HG03520 (cell line): ENCODE measurements at regions not wholly inside any gene's neighbourhood (a gene's known extent, or its start where the extent isn't known, plus 50 kb on each side); places are given as distances from the start of the nearest gene placed in this dataset.

Source experiments
- ATAC-seq: cut with Tn5 transposase; IDR thresholded peaks from one replicate; pipeline ENCODE4 v1.9.1; 2021; ENCODE audit warnings: mild to moderate bottlenecking, moderate library complexity; ENCODE audit not compliant: unreplicated experiment

DNA sequence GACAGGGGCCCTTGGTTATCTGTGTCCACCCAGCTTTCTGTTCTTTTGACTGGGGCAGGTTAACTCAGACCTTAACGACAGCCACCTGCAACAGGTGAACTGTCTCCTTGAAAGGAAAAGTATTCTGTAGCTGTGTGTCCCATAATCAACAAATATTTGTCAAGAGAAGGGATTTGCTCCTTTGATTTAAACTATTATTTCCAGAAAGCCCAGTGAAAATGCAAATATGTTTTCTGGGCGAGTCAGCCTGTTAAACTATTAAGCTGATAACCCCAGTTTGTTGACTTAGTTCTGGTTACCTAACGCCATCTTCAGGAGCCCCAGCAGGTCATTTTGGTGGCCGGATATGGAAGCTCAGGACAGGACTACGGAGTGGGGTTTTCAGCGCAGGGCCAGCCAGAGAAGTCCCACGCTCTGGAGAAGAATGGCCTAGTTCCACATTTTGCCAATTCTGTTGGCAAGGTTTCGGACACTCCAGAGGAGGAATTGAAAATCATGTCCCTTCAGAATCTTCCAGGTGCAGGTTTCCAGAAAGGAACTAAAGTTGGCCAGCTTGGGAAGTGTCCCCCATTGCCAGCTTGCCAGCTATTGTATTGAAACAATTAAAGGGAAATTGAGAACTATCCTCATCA lies 54.5 kb downstream of the ADRA2A start:
- no peak for ATAC-seq

DNA sequence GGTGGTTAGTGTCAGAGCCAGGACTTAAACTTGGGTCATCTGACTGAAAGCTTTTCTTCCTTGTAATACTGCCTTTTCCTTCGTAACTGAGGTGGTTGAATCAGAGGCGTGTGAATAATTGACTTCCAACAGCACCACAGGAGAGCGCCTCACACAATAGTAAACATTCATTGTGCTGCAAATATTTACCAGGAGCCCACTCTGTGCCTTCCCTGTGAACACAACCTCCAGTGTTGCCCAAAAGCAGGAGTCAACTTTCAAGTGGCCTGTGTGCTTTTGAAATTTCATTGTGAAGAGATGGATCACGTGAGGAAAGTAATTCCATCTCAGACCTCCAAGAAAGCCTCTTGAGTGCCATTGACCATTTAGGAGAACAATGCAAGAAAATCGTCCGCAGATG lies 60.2 kb downstream of the ADRA2A start:
- no peak for ATAC-seq

DNA sequence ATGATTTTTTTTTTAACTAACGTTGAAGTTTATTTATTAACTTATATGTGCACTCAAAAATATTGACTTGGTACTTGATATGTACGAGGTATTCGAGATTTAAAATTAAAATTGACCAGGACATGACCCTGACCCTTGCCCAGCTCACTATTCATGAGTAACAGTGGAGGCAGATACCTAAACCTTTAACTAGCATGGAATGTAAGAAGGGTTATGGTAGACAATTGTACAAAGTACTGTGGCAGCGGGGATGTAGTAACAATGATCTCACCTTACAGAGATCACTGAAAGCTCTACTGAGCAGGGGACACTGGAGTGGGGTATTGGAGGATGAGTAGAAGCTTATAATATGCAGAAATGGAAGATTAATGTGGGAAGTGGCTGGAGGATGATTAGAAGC lies 60.8 kb downstream of the ADRA2A start:
- no peak for ATAC-seq

GRCh38 chr10:111138544-111138943 lies 61.7 kb downstream of the ADRA2A start:
- no peak for ATAC-seq

DNA sequence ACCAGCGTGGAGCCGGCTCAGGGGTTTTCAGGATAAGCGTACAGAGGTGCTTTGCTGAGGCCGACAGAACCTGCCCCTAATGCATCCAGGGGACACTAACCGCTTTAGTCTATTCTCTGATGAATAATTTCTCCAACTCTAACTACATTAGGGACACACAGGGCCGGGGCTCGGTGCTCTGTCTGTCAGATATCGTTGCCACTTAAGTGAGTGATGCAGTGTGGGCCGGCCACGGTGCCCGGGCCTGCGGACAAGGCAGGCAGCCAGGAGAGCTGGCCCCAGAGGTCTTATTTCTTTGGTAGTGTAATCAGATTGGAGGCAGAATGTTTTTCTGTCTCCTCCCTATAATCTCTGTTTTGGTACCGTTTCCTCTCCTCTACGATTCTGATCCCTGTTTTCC lies 62.7 kb downstream of the ADRA2A start:
- ATAC-seq = no peak

DNA sequence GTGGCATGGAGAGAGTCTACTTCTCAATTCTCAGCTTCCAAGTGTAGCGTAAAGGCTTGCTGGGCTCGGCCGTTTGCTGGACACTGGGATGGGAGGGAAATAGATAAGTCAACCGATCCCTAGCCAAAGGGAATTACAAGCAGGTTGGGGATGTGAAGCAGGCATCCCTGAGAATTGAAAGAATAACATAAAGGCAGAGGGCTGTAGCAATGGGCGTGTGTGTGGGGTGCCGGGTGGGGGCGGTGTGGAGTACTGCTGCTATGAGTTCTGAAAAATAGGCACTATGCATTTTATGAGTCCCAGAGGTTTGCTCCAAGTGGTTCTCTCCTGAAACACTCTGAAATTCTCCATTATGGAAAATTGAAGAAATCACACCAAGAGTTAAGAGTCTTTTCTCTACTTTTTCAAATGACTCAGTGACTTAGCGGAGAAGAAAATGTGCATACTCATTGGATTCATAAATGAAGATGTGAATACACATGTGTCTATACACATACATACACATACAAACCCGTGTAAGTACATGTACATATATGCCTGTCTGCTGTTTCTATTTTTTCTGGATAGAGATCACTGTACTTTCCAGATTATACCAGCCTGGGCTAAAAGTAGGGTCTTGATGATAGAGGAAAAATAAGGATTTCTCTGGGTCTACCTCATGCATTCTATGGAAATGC lies 65.4 kb downstream of the ADRA2A start:
- no peak for ATAC-seq

- no peak for ATAC-seq
Observed at GRCh38 chr10:111146025-111146640, 69.3 kb downstream of the ADRA2A start.

DNA sequence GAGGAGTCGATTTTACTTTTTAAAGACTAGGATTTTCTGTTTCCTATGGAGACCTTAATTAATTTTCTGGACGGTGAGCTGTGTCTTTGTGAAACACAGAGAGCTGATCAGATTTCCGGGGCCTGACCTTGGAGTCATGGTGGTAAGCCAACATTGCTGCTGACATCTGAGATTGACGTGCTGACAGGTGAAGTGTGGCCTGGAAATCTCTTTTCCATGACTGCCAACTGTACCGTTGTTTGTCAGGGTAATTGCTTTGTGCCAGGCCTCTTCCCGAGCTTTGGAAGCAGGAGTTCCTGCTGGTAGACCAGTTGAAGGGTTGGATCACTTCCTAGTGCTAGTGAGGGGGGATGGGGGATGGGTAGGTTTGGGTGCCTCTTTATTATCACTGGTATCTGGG lies 71.2 kb downstream of the ADRA2A start:
- no peak for ATAC-seq

- ATAC-seq = no peak
Observed at GRCh38 chr10:111148440-111148839, 71.6 kb downstream of the ADRA2A start.

GRCh38 chr10:111150691-111151090 lies 73.9 kb downstream of the ADRA2A start:
- no peak for ATAC-seq

- no peak for ATAC-seq
Observed at GRCh38 chr10:111151595-111152307, 74.9 kb downstream of the ADRA2A start.

DNA sequence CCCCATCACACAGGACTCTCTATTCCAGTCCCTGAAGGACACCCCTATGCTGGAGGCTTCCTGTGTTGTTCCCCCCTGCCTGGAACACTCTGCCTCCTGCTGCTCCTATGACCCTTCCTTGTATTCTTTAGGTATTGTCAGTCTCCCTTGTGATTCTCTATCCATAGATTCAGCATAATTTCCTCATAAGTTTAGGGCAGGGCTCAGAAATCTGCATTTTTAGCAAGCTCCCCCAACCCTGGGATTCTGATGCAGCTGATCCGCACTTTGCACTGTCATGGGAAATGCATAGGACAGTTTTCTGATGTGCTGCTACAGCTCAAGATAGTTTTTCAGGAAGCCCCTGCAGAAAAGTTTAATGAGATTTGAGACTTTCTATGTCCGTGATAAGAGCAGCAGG lies 79.9 kb downstream of the ADRA2A start:
- ATAC-seq = no peak

DNA sequence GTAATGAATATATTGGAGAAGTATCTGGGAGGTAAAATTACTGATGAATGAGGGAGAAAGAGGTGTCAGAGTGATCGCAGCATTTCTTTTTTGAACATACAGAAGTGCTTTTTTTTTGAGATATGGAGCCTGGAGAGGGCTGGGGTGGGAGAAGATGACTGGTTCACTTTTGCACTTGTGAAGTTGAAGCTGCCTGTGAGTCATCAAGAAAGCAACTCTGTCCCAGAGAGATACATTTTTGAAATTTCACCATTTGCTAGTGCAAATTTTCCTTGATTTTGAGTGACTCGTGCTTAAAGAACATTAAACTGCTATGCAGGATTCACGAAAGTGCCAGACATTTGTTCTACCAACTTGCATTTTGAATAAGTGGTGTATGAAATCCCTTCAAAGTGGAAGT lies 81.8 kb downstream of the ADRA2A start:
- no peak for ATAC-seq

DNA sequence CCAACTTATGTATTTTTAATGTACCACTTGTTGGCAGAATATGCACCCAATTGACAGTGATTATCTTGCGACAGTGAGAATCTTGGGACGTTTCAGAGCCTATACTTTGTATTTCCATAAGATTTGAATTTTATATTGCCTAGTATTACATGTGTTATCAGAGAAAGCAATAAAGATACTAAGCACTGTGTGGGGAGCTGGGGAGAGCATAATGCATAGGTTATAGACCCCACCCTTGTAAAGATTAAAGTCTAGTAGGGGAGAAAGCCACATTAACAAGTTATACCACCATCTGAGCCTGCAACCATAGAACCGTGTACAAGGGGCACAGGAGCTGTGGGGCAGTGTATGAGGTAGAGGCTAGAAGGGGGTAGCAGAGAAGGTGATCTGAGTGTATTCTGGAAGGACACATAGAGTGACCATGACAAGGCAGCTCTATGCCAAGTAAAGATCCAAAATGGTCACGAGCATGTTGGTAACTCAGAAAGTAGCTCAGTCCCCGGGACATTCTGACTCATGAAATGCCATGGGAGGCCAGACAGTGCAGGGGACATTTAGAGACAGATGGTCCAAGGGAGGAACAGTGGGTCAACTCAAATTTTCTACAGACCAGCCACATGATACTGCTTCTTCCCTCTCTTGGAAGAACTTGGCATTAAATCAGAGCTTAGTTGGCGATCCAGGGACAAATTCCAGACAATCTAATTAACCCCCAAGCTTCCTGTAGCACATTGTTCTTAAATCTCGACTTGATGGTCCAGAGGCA lies 84.5 kb downstream of the ADRA2A start:
- no peak for ATAC-seq

- ATAC-seq = no peak
Observed at GRCh38 chr10:111171183-111171582, 94.4 kb downstream of the ADRA2A start.

DNA sequence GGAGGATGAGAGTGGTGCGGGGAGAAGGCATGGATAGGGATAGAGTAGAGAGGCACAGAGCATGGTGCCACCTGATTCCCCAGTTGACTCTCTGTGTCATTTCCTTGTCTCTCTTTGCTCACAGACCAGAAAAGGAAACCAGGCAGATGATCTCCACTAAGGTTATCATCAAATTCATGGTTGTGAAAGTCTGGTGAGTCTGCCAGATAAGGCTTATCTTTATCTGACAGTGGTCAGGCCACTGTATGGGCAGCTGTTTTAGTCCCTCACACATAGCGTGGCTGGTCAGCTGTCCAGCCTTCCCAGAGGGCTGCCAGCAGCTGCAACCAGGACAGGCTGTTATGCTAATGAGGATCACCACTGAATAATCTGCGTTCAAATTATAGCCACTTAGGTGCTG lies 99.0 kb downstream of the ADRA2A start:
- ATAC-seq = no peak

GRCh38 chr10:111177379-111177778 lies 100.5 kb downstream of the ADRA2A start:
- no peak for ATAC-seq

GRCh38 chr10:111179514-111179913 lies 102.7 kb downstream of the ADRA2A start:
- ATAC-seq = no peak

DNA sequence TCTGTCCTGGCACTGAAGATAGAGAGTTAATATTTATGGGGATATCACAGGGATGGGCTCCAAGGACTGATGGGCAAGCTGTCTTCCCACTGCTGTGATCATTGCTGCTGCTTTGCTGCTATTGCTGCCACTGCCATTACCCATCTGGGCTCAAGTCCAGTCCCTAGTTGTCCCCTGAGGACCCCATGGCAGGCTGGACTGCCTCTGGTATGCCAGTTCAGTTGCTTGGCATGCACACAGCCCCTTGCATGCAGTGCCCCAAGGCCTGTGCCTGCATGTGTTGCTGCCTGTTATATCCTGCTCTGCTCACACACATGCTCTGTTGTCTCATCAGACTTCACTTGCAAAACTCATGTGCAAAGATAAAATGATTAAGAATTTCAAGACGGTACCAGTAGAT lies 109.5 kb downstream of the ADRA2A start:
- no peak for ATAC-seq

GRCh38 chr10:111187096-111187495 lies 110.3 kb downstream of the ADRA2A start:
- ATAC-seq = no peak

DNA sequence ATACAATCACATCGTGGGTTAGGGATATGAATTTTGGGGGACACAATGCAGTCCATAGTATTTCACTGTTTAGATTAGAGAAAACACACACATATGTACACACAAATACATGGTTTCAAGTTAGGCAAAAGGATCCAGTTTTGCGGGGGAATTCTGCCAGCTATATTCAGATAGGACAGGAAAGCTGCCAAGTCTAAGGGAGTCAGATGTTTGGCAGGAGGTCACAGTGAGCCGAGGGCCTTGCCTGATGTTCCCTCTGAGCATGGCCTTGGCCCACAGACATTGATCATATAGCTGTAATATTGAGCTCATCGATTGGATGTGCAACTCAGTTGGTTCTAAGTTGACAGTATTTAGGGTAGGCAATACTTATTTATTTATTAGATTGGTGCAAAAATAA lies 122.8 kb downstream of the ADRA2A start:
- ATAC-seq = no peak
